IPS-NIHi7 (cell line): ENCODE measurements at regions not wholly inside any gene's neighbourhood (a gene's known extent, or its start where the extent isn't known, plus 50 kb on each side); places are given as distances from the start of the nearest gene placed in this dataset.

Source experiments
- DNase-seq: peaks from one replicate; pipeline ENCODE4 v3.0.0; 2012; ENCODE audit warnings: mixed read lengths; ENCODE audit errors: extremely low spot score

DNA sequence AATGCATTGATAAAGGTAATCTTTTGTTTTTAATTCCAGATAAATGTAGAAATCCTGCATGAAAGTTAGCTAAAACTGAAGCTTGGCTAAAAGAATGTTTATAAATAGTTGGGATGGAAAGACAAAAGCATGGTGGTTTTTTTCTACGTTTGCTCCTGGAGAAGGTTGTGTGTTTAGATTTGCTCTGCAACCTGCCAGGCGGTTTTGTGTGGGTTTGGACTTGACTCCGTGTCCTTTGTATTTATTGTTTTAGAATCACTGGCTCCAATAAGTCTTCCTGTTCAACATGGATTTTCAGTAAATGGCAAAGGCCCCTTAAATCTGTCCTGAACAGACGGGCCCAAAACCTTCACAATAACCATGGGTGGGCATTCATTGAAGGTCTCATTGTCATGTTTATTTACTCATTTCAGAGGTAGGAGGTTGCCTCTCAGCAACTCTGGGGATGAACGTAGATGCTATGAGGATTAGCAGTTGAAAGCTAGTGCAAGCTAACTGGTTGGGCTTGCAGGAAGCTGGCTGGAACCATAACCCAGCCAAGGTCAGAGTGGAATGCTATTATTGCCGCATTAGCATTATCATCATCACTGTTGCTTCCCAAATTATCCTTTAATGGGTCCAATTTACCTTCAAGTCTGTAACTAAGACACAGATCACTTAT lies 60.6 kb upstream of the ADAMTS9 start:
- peak; percentile 63 for DNase-seq

DNA sequence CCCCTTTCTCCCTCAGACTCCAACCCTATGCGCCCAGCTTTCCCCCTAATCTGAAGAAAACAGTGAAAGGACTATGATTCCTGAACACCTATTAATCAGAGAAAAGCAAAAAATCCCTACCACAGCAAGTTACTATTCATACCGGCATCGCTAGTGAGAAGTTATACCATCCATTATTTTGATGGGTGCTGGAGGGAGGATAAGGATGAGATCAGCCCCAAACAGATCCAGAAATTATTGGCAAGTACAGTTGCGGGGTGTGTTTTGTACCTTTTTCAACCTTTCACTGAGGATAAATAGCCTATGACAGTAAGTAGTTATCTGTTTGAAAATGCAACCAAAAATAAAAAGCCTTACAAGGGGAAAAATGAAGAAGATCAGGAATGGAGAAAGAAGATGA lies 59.9 kb upstream of the ADAMTS9 start:
- no peak for DNase-seq

DNA sequence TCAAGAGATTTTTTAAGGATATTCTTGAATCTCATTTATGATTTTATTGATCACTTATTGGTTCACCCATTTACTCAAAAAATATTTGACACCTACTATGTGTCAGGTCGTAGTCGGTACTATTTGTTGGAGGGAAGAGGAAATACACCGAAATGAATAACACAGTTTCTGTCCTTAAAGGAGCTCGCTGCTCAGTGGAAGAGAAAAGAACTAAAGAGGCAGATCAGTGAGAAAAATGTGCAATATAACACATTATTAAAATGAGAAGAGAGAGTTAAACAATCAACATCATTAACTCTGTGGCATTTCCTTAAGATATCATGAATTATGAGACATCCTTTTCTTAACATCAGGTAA lies 56.1 kb upstream of the ADAMTS9 start:
- no peak for DNase-seq

DNA sequence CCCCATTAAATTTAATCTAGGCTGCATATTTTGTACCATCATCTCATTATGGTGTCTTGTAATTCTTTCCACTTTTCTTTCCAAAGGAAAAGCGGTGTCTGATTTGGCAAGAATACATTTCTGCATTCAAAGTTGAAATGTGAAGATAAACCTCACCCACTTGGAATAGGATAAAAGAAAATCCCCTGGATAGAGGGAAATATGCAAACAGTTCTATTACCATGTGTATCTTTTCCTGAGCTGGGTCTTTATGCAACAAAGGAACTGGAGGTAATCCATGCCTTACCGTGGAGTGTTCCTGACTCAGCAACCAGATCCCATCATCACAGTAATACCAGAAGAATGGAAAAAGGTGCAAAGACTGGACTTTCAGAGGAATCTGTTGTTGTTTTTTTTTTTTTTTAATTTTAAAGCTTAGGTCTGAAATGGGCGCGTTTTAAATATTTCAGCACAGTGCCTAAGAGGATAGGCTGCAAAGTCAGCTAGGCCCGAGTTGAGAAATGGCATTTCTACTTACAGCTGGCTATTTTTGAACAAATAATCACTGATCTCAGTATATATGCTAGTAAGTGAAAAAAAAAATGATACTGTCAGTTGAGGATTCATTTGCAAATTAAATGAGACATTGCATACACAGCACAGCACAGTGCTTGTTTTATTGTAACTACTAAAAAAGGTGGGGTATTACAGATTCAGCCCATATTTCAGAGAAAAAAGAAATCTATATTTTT lies 55.5 kb upstream of the ADAMTS9 start:
- DNase-seq, result no peak

DNA sequence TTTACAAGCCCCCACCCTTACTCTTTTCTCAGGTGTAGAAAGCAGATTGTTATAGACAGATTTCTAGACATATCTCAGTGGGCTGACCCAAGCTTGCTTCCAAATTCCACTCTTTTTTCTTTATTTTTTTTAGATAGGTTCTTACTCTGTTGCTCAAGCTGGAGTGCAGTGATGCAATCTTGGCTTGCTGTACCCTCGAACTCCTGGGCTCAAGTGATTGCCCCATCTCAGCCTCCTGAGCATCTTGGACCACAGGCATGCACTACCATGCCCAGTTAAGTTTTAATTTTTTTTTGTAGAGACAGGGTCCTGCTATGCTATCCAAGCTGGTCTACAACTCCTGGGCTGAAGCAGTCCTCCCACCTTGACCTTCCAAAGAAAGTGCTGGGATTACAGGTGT lies 53.5 kb upstream of the ADAMTS9 start:
- DNase-seq, result no peak

DNA sequence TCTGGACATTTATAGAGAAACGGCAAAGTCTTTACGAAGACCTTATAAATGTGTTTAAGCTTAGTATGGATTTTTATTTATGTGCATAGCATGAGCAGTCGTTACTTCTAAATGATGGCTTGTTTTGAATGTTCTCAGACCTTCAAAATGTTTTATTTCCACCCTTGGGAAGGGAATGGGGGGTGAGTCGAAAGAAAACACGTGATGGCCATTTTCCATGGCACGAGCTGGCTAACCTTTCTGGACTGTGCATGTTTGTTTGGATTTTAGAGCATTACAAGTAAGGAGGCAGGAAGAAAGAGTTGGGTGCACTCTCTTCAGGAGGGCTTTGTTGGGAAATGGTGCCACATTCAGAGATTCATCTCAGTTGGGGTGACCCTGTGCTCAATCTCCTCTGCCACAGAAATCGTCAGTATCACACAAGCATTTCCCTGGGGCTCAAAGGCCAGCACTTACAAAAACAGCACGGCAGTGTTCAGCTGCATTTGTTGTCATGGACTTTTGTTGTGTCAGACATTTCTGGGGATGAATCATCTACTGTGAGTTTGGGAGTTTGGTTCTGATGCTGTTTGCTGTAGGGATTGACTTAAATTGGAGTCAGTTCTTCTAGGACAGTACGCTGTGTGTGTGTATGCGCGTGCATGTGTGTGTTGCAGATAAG lies 52.3 kb upstream of the ADAMTS9 start:
- no peak for DNase-seq
